Endothelial cell of umbilical vein (primary cell): ENCODE measurements at regions not wholly inside any gene's neighbourhood (a gene's known extent, or its start where the extent isn't known, plus 50 kb on each side); places are given as distances from the start of the nearest gene placed in this dataset.

Experiments used
- BruUV-seq: library from RNA; stranded (reverse); fragments of 400-500 nt; replicated peaks from 2 replicates; lab custom pipeline; 2021; lab: Mats Ljungman, UMichigan
- CTCF ChIA-PET: fragments of 300-600, 350-600 bp; sonication (Branson Sonifier 250); formaldehyde crosslinking; loops from one replicate; lab custom pipeline; 2021; ENCODE audit warnings: antibody characterized with exemption, inconsistent platforms; lab: Charles Lee
- POLR2A ChIA-PET: fragments of 300-600, 350-600 bp; sonication (Branson Sonifier 250); formaldehyde crosslinking; loops from one replicate; lab custom pipeline; 2021; ENCODE audit warnings: antibody characterized with exemption, inconsistent platforms; lab: Charles Lee
- DNase-seq: peaks from one replicate; pipeline ENCODE4 v3.0.0-alpha.2; 2011; ENCODE audit warnings: low read depth, low spot score
- FAIRE-seq: peaks from 2 replicates; lab custom pipeline; 2011; peaks lifted over from hg19 to GRCh38; lab: Jason Lieb, UNC
- H2AFZ ChIP-seq: 2 replicates; pipeline ENCODE4 v1.6.0; 2012; ENCODE audit warnings: low read depth, low read length, control low read depth, inconsistent platforms
- H3K27ac ChIP-seq: 2 replicates; pipeline ENCODE4 v1.5.1; 2011; ENCODE audit warnings: low read depth, mild to moderate bottlenecking, control low read depth, low read length, moderate library complexity; ENCODE audit not compliant: insufficient read depth
- H3K27me3 ChIP-seq, 2 experiments: 2 replicates each; pipeline versions ENCODE4 v1.6.0 to v1.6.1; 2011; ENCODE audit warnings: low read length in 2 of 2, mixed read lengths in 1 of 2; ENCODE audit not compliant: control insufficient read depth in 2 of 2, insufficient read depth in 2 of 2
- H3K36me3 ChIP-seq, 2 experiments: 2 replicates in 1 of 2; 3 replicates in 1 of 2; pipeline ENCODE4 v1.5.1; 2011; ENCODE audit warnings: low read length in 2 of 2, mild to moderate bottlenecking in 1 of 2, moderate library complexity in 1 of 2; ENCODE audit not compliant: control insufficient read depth in 2 of 2, insufficient read depth in 2 of 2; ENCODE audit errors: extremely low read depth in 1 of 2
- H3K4me1 ChIP-seq: 3 replicates; pipeline ENCODE4 v1.5.1; 2011; ENCODE audit warnings: mild to moderate bottlenecking, low read length; ENCODE audit not compliant: control insufficient read depth, insufficient read depth; ENCODE audit errors: extremely low read depth
- H3K4me2 ChIP-seq: 2 replicates; pipeline ENCODE4 v1.6.1; 2011; ENCODE audit warnings: low read length, control low read depth, mixed read lengths; ENCODE audit not compliant: insufficient read depth
- H3K4me3 ChIP-seq, 3 experiments: fragments of 200-600 bp in 1 of 3; sonication (generic), shearing (Covaris generic) in 1 of 3; replicated peaks in 1 of 3; 2 replicates each; pipeline ENCODE4 v1.5.1; 2011 to 2016; ENCODE audit warnings: control low read depth in 3 of 3, low read length in 3 of 3, mild to moderate bottlenecking in 2 of 3, inconsistent platforms in 1 of 3, low read depth in 1 of 3, moderate library complexity in 1 of 3; ENCODE audit not compliant: insufficient read depth in 1 of 3
- H3K79me2 ChIP-seq: 2 replicates; pipeline ENCODE4 v1.6.0; 2012; ENCODE audit warnings: low read length, inconsistent platforms; ENCODE audit not compliant: control insufficient read depth, insufficient read depth
- H3K9ac ChIP-seq: replicated peaks from 2 replicates; pipeline ENCODE3; 2011; ENCODE audit warnings: low read length, control low read depth; ENCODE audit not compliant: insufficient read depth; ENCODE audit errors: extremely low read depth
- H3K9me1 ChIP-seq: replicated peaks from 3 replicates; pipeline ENCODE4 v1.6.0; 2011; ENCODE audit warnings: mild to moderate bottlenecking, low read length; ENCODE audit not compliant: control insufficient read depth, insufficient read depth; ENCODE audit errors: extremely low read depth
- H3K9me3 ChIP-seq: replicated peaks from 2 replicates; pipeline ENCODE4 v1.5.1; 2012; ENCODE audit warnings: low read length, inconsistent platforms; ENCODE audit not compliant: control insufficient read depth, insufficient read depth
- H4K20me1 ChIP-seq: replicated peaks from 2 replicates; pipeline ENCODE3; 2011; ENCODE audit warnings: mild to moderate bottlenecking, low read length; ENCODE audit not compliant: control insufficient read depth, insufficient read depth; ENCODE audit errors: extremely low read depth
- EZH2 ChIP-seq: IDR thresholded peaks from 2 replicates; pipeline ENCODE4 v1.6.1; 2012; ENCODE audit warnings: borderline replicate concordance, low read depth, mild to moderate bottlenecking, moderate library complexity, low read length, inconsistent platforms; ENCODE audit not compliant: severe bottlenecking
- FOS ChIP-seq: IDR thresholded peaks from 2 replicates; pipeline ENCODE4 v1.6.1; 2011; ENCODE audit warnings: mild to moderate bottlenecking, low read length, moderate library complexity, borderline replicate concordance; ENCODE audit not compliant: insufficient read depth
- GATA2 ChIP-seq: IDR thresholded peaks from 2 replicates; pipeline ENCODE4 v1.7.0; 2011; ENCODE audit warnings: low read depth, mild to moderate bottlenecking, moderate library complexity, mixed read lengths, low read length; ENCODE audit not compliant: insufficient read length, insufficient read depth
- JUN ChIP-seq: IDR thresholded peaks from 2 replicates; pipeline ENCODE4 v1.6.1; 2011; ENCODE audit warnings: borderline replicate concordance, low read depth; ENCODE audit not compliant: insufficient read length, insufficient read depth
- MYC ChIP-seq: IDR thresholded peaks from one replicate; pipeline ENCODE4 v1.6.1; 2011; ENCODE audit warnings: mild to moderate bottlenecking, low read depth, low read length
- POLR2A ChIP-seq: IDR thresholded peaks from 2 replicates; pipeline ENCODE4 v1.6.1; 2012; ENCODE audit warnings: low read depth, mild to moderate bottlenecking, control low read depth, low read length
- POLR2AphosphoS5 ChIP-seq: IDR thresholded peaks from 2 replicates; pipeline ENCODE4 v1.6.1; 2012; ENCODE audit warnings: low read depth, mild to moderate bottlenecking, control low read depth, low read length, moderate library complexity; ENCODE audit not compliant: insufficient read depth
- dilution Hi-C: fragments of 300-500 bp; cut with MboI; formaldehyde crosslinking; loops from one replicate; pipeline ENCODE4 v1.15.0; 2019; ENCODE audit warnings: low sequenced_read_pairs; ENCODE audit not compliant: extremely low pct_ligation_motif_present
- intact Hi-C: fragments of 100-400 bp; cut with micrococcal nuclease; formaldehyde crosslinking; loops from one replicate; pipeline ENCODE4 v1.10.0; 2022
- TF ChIP-seq, protein P1 (sequence below): IDR thresholded peaks from 2 replicates; pipeline ENCODE4 v1.6.1; 2011; ENCODE audit not compliant: insufficient read depth, insufficient read length
- TF ChIP-seq, protein P2 (sequence below), 2 donors: IDR thresholded peaks; 1 replicate in 1 of 2; 2 replicates in 1 of 2; pipeline ENCODE4 v1.5.1; 2011; ENCODE audit warnings: low read length in 2 of 2, mild to moderate bottlenecking in 2 of 2, moderate library complexity in 2 of 2, control low read depth in 1 of 2, inconsistent platforms in 1 of 2, low read depth in 1 of 2; ENCODE audit not compliant: insufficient read depth in 1 of 2; ENCODE audit errors: extremely low read depth in 1 of 2

DNA sequence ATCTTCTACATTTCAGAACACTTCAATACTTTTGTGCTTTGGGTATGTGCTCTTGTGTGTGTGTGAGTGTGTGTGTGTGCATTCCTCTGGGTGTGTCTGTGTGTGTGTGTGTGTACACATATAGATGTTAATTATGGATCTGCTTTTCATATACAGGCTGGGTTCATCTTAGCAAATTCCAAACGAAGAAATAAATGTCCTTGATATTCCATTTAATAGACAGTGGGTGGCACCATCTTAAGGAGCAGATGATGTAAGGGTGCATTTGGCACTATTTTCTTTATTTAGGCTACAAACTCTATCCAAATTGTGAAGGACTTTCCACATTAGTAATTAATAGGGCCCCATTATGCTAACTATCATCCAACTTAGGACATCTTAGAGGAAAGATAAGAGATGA, 425.8 kb upstream of the POU3F3 start:
- no peak overlapping the region for H3K4me2 ChIP-seq
- H3K9me1 ChIP-seq, result no peaks in the 10 kb centered on the region
- DNase-seq (no peak), FAIRE-seq (no peak)
- H3K27me3 ChIP-seq, result no peaks in the 10 kb centered on the region
- H3K79me2 ChIP-seq, result no peaks in the 10 kb centered on the region
- dilution Hi-C loops (no loop called here), intact Hi-C loops (no loop called here)
- no TSS peak for BruUV-seq
- no peak overlapping the region for H3K4me3 ChIP-seq
- peaks cover 2% of the 10 kb centered on the region for H3K9me3 ChIP-seq
- ChIA-PET POLR2A (no interaction called here), CTCF (no interaction called here)
- no peaks in the 10 kb centered on the region for H3K36me3 ChIP-seq
- no peak overlapping the region for H3K27ac ChIP-seq
- H3K4me1 ChIP-seq, result no peaks in the 10 kb centered on the region
- H3K9ac ChIP-seq, result no peak overlapping the region
- H2AFZ ChIP-seq, result no peak overlapping the region
- TF ChIP-seq, protein P1, sequence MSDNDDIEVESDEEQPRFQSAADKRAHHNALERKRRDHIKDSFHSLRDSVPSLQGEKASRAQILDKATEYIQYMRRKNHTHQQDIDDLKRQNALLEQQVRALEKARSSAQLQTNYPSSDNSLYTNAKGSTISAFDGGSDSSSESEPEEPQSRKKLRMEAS, result no peak
- TF ChIP-seq POLR2AphosphoS5 (no peak), GATA2 (no peak), MYC (no peak), JUN (no peak), FOS (no peak), EZH2 (no peak), POLR2A (no peak)
- TF ChIP-seq, protein P2, sequence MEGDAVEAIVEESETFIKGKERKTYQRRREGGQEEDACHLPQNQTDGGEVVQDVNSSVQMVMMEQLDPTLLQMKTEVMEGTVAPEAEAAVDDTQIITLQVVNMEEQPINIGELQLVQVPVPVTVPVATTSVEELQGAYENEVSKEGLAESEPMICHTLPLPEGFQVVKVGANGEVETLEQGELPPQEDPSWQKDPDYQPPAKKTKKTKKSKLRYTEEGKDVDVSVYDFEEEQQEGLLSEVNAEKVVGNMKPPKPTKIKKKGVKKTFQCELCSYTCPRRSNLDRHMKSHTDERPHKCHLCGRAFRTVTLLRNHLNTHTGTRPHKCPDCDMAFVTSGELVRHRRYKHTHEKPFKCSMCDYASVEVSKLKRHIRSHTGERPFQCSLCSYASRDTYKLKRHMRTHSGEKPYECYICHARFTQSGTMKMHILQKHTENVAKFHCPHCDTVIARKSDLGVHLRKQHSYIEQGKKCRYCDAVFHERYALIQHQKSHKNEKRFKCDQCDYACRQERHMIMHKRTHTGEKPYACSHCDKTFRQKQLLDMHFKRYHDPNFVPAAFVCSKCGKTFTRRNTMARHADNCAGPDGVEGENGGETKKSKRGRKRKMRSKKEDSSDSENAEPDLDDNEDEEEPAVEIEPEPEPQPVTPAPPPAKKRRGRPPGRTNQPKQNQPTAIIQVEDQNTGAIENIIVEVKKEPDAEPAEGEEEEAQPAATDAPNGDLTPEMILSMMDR (IDR thresholded peaks at IDR 0.05; ENCODE audit: extremely low read depth in 1 of 2, insufficient read depth in 1 of 2, low read depth in 1 of 2, low read length in 2 of 2), result no peak
- H4K20me1 ChIP-seq, result no peaks in the 10 kb centered on the region
